ENCODE measurements at regions not wholly inside any gene's neighbourhood (a gene's known extent, or its start where the extent isn't known, plus 50 kb on each side); places are given as distances from the start of the nearest gene placed in this dataset.

DNA sequence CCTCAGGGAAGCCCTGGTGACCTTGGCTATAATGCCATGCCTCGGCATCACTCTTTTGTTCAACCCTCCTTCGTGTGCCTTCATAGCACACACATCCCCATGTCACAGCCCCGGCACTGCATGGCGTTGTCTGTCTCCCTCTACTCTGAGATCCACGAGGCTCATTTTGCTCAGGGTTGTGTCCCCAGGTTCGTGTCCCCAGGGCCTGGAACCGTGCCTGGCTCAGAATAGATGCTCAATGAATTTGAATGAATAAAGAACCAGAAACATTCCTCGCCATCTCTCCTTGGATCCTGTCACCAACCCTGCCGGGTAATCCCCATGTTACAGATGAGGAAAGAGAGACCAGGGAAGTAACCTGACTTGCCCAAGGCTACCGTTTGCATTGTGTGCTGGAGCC is 177.3 kb downstream of the PTPRU start:
- TF ChIP-seq, protein P1, sequence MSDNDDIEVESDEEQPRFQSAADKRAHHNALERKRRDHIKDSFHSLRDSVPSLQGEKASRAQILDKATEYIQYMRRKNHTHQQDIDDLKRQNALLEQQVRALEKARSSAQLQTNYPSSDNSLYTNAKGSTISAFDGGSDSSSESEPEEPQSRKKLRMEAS (IDR thresholded peaks at IDR 0.05), result no peak
- TF ChIP-seq, protein P2, sequence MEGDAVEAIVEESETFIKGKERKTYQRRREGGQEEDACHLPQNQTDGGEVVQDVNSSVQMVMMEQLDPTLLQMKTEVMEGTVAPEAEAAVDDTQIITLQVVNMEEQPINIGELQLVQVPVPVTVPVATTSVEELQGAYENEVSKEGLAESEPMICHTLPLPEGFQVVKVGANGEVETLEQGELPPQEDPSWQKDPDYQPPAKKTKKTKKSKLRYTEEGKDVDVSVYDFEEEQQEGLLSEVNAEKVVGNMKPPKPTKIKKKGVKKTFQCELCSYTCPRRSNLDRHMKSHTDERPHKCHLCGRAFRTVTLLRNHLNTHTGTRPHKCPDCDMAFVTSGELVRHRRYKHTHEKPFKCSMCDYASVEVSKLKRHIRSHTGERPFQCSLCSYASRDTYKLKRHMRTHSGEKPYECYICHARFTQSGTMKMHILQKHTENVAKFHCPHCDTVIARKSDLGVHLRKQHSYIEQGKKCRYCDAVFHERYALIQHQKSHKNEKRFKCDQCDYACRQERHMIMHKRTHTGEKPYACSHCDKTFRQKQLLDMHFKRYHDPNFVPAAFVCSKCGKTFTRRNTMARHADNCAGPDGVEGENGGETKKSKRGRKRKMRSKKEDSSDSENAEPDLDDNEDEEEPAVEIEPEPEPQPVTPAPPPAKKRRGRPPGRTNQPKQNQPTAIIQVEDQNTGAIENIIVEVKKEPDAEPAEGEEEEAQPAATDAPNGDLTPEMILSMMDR (IDR thresholded peaks at IDR 0.05; ENCODE audit: low read depth, low read length, missing input control), result no peak
- no peak for TF ChIP-seq RAD21 (IDR thresholded peaks at IDR 0.05)
- TF ChIP-seq, protein P3, sequence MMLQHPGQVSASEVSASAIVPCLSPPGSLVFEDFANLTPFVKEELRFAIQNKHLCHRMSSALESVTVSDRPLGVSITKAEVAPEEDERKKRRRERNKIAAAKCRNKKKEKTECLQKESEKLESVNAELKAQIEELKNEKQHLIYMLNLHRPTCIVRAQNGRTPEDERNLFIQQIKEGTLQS (IDR thresholded peaks at IDR 0.05), result no peak
